ENCODE measurements at regions not wholly inside any gene's neighbourhood (a gene's known extent, or its start where the extent isn't known, plus 50 kb on each side); places are given as distances from the start of the nearest gene placed in this dataset.

GRCh38 chr11:119523539-119524157 lies 100.7 kb upstream of the THY1 start:
- no peak for TF ChIP-seq CTCF (conservative IDR thresholded peaks at IDR 0.05 in 1 of 2, IDR thresholded peaks at IDR 0.05 in 1 of 2; ENCODE audit: low read depth in 1 of 2, low read length in 2 of 2)
- TF ChIP-seq EZH2 (IDR thresholded peaks at IDR 0.05; ENCODE audit: low read length, missing control alignments), result no peak

Measured in fibroblast of lung (primary cell).